PC-3 (cell line): ENCODE measurements at regions not wholly inside any gene's neighbourhood (a gene's known extent, or its start where the extent isn't known, plus 50 kb on each side); places are given as distances from the start of the nearest gene placed in this dataset.

ENCODE experiments used
- ATAC-seq: fragments of 200-7000 bp; cut with Tn5 transposase; 2 replicates; pipeline ENCODE4 v1.9.1; 2020; ENCODE audit warnings: mild to moderate bottlenecking, moderate library complexity
- BruUV-seq: library from RNA; stranded (reverse); fragments of 400-500 nt; replicated peaks from 2 replicates; lab custom pipeline; 2021; lab: Mats Ljungman, UMichigan
- CTCF ChIA-PET: fragments of 300-600 bp; sonication (Branson Sonifier 250); formaldehyde crosslinking; loops from one replicate; lab custom pipeline; 2022; ENCODE audit warnings: antibody characterized with exemption; lab: Charles Lee
- POLR2A ChIA-PET: fragments of 300-600 bp; sonication (Branson Sonifier 250); formaldehyde crosslinking; loops from one replicate; lab custom pipeline; 2022; ENCODE audit warnings: antibody characterized with exemption; ENCODE audit not compliant: unreplicated experiment; lab: Charles Lee
- DNase-seq: peaks from one replicate; pipeline ENCODE4 v3.0.0-alpha.2; 2015
- H2AFZ ChIP-seq: fragments of 300-600 bp; sonication (generic); 2 replicates; pipeline ENCODE4 v1.6.0; 2016; ENCODE audit warnings: antibody characterized with exemption, low read length
- H3F3A ChIP-seq: fragments of 300-600 bp; sonication (generic); one replicate; pipeline ENCODE4 v1.6.0; 2017; ENCODE audit warnings: antibody characterized with exemption, low read length, control low read depth, mild to moderate bottlenecking; ENCODE audit not compliant: unreplicated experiment
- H3K27ac ChIP-seq: fragments of 300-600 bp; sonication (generic); 2 replicates; pipeline ENCODE4 v1.5.1; 2016; ENCODE audit warnings: mild to moderate bottlenecking, low read length
- H3K27me3 ChIP-seq: fragments of 300-600 bp; sonication (generic); 2 replicates; pipeline ENCODE4 v1.6.1; 2016; ENCODE audit warnings: low read length, mixed read lengths
- H3K36me3 ChIP-seq: fragments of 300-600 bp; sonication (generic); 2 replicates; pipeline ENCODE4 v1.6.1; 2016; ENCODE audit warnings: low read depth, mixed run types, low read length, mixed read lengths
- H3K4me1 ChIP-seq: fragments of 300-600 bp; sonication (generic); 2 replicates; pipeline ENCODE4 v1.5.1; 2016; ENCODE audit warnings: low read length; ENCODE audit not compliant: insufficient read depth
- H3K4me2 ChIP-seq: fragments of 300-600 bp; sonication (generic); 2 replicates; pipeline ENCODE4 v1.6.0; 2016; ENCODE audit warnings: low read length
- H3K4me3 ChIP-seq: fragments of 300-600 bp; sonication (generic); 2 replicates; pipeline ENCODE4 v1.5.1; 2016; ENCODE audit warnings: mild to moderate bottlenecking, low read length, mixed read lengths
- H3K79me2 ChIP-seq: fragments of 300-600 bp; sonication (generic); 2 replicates; pipeline ENCODE4 v1.6.1; 2017; ENCODE audit warnings: low read length, mixed read lengths
- H3K9ac ChIP-seq: fragments of 300-600 bp; sonication (generic); 2 replicates; pipeline ENCODE4 v1.6.0; 2016; ENCODE audit warnings: mild to moderate bottlenecking, low read length
- H3K9me2 ChIP-seq: fragments of 300-600 bp; sonication (generic); replicated peaks from 2 replicates; pipeline ENCODE4 v1.6.1; 2016; ENCODE audit warnings: mixed run types, low read length, mixed read lengths
- H3K9me3 ChIP-seq: fragments of 300-600 bp; sonication (generic); 2 replicates; pipeline ENCODE4 v1.6.1; 2016; ENCODE audit warnings: low read length, mixed read lengths
- H4K20me1 ChIP-seq: fragments of 300-600 bp; sonication (generic); 2 replicates; pipeline ENCODE4 v1.6.1; 2016; ENCODE audit warnings: low read length, mixed read lengths
- CTCF ChIP-seq: fragments of 300-600 bp; sonication (generic); conservative IDR thresholded peaks from 2 replicates; pipeline ENCODE4 v1.5.1; 2017; ENCODE audit warnings: antibody characterized with exemption, low read depth, mild to moderate bottlenecking, low read length
- EZH2 ChIP-seq: fragments of 300-600 bp; sonication (generic); IDR thresholded peaks from one replicate; pipeline ENCODE4 v1.6.1; 2017; ENCODE audit warnings: antibody characterized with exemption, mild to moderate bottlenecking, low read length; ENCODE audit not compliant: unreplicated experiment
- EZH2phosphoT487 ChIP-seq: fragments of 300-600 bp; sonication (generic); IDR thresholded peaks from 2 replicates; pipeline ENCODE4 v1.6.1; 2018; ENCODE audit warnings: mild to moderate bottlenecking, antibody characterized with exemption, low read length, borderline replicate concordance
- intact Hi-C: fragments of 100-400 bp; cut with micrococcal nuclease; formaldehyde crosslinking; loops from 2 replicates; pipeline ENCODE4 v1.9.0; 2023

DNA sequence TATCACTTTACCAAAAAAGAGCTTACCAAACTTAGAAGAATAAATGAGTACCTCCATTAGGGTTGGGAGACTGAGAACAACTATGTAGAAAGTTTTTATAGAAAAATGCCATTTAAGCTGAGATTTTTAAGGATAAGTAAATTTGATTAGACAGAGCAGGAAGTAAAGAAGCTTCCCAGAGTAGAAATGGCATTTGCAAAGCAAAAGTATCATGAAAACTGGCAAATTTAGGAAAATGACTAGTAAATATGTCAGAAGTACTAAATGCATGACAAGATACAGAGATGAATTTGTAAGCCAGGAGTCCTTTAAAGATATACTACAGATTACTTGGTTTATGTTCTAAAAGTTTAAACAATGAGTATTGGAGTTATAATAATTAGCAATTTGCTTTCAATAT, 2581.8 kb downstream of the PCDH9 start:
- Histone ChIP-seq H3K36me3 (no peaks in the 10 kb centered on the region), H3K9me2 (no peaks in the 10 kb centered on the region), H2AFZ (no peak overlapping the region), H3K27ac (no peak overlapping the region), H3K9ac (no peak overlapping the region), H3K4me2 (no peak overlapping the region), H3K9me3 (no peaks in the 10 kb centered on the region), H3K27me3 (no peaks in the 10 kb centered on the region), H3K4me1 (no peaks in the 10 kb centered on the region), H3K79me2 (no peaks in the 10 kb centered on the region), H3K4me3 (no peak overlapping the region), H4K20me1 (no peaks in the 10 kb centered on the region), H3F3A (no peaks in the 10 kb centered on the region)
- BruUV-seq, result no TSS peak
- ChIA-PET POLR2A (no interaction called here), CTCF (no interaction called here)
- no peak for TF ChIP-seq CTCF
- no peak for TF ChIP-seq EZH2phosphoT487
- TF ChIP-seq EZH2, result no peak
- DNase-seq, result no peak
- intact Hi-C loops, result no loop called here
- ATAC-seq, result no peak

DNA sequence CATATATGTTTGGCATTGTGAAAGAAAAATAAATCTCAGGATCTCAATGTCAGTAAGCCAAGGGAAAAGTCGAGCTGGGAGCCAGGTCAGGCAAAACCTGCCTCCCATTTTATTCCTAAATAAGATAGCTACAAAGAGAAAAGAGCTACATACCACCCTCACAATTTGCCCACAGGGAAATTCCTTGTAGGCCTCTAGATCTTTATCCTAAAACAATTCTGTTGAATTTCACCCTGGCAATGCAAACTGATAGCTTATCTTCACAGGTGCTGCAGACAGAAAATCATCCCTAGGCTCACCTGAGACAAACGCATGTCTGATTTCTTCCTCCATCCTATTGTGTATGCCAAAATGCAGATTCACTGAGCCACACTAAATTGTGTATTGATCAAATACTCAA, 2587.1 kb downstream of the PCDH9 start:
- Histone ChIP-seq H4K20me1 (no peaks in the 10 kb centered on the region), H3K9me3 (no peaks in the 10 kb centered on the region), H3K79me2 (no peaks in the 10 kb centered on the region), H3F3A (no peaks in the 10 kb centered on the region), H3K9me2 (no peaks in the 10 kb centered on the region), H3K27ac (no peak overlapping the region), H2AFZ (no peak overlapping the region), H3K9ac (no peak overlapping the region), H3K4me2 (no peak overlapping the region), H3K4me3 (no peak overlapping the region), H3K4me1 (peaks cover 12% of the 10 kb centered on the region), H3K27me3 (no peaks in the 10 kb centered on the region), H3K36me3 (no peaks in the 10 kb centered on the region)
- ATAC-seq (no peak), DNase-seq (no peak)
- intact Hi-C loops, result no loop called here
- ChIA-PET CTCF (no interaction called here), POLR2A (no interaction called here)
- no peak for TF ChIP-seq EZH2
- no peak for TF ChIP-seq EZH2phosphoT487
- TF ChIP-seq CTCF, result no peak
- BruUV-seq, result no TSS peak

- no peaks in the 10 kb centered on the region for H3K27me3 ChIP-seq
- H3K36me3 ChIP-seq, result no peaks in the 10 kb centered on the region
- peak; percentile 59 for DNase-seq
- TF ChIP-seq CTCF, result no peak
- TF ChIP-seq EZH2phosphoT487, result no peak
- TF ChIP-seq EZH2, result no peak
- H3K9me2 ChIP-seq, result no peaks in the 10 kb centered on the region
- H4K20me1 ChIP-seq, result no peaks in the 10 kb centered on the region
- ATAC-seq, result peak; percentile 92
- peak overlapping the region; percentile 68 for H3K4me2 ChIP-seq
- no TSS peak for BruUV-seq
- H3K9me3 ChIP-seq, result no peaks in the 10 kb centered on the region
- ChIA-PET CTCF (no interaction called here), POLR2A (no interaction called here)
- H2AFZ ChIP-seq, result no peak overlapping the region
- no peak overlapping the region for H3K4me3 ChIP-seq
- intact Hi-C loops, result no loop called here
- H3K9ac ChIP-seq, result no peak overlapping the region
- H3K27ac ChIP-seq, result no peak overlapping the region
- peaks cover 12% of the 10 kb centered on the region for H3K4me1 ChIP-seq
- H3F3A ChIP-seq, result no peaks in the 10 kb centered on the region
- H3K79me2 ChIP-seq, result no peaks in the 10 kb centered on the region
Observed at GRCh38 chr13:64640002-64640401, 2590.1 kb downstream of the PCDH9 start.
